H1 (cell line): ENCODE measurements at regions not wholly inside any gene's neighbourhood (a gene's known extent, or its start where the extent isn't known, plus 50 kb on each side); places are given as distances from the start of the nearest gene placed in this dataset.

Experiments used
- BRCA1 ChIP-seq: IDR thresholded peaks from 2 replicates; pipeline ENCODE4 v1.6.1; 2012; ENCODE audit warnings: low read depth, low read length, improper control_type of control experiment
- EZH2 ChIP-seq: fragments of 200-600 bp; sonication (generic); IDR thresholded peaks from 2 replicates; pipeline ENCODE4 v1.7.1; 2012; ENCODE audit warnings: low read depth, mild to moderate bottlenecking, moderate library complexity, low read length, inconsistent platforms; ENCODE audit not compliant: severe bottlenecking
- POLR2AphosphoS5 ChIP-seq: IDR thresholded peaks from 2 replicates; pipeline ENCODE4 v1.6.1; 2011; ENCODE audit warnings: low read depth, low read length
- RAD21 ChIP-seq, 2 experiments: IDR thresholded peaks in 1 of 2; conservative IDR thresholded peaks in 1 of 2; 2 replicates each; pipeline ENCODE4 v1.6.1; 2011; ENCODE audit warnings: low read depth in 2 of 2, low read length in 2 of 2, improper control_type of control experiment in 1 of 2, inconsistent platforms in 1 of 2, mild to moderate bottlenecking in 1 of 2, moderate library complexity in 1 of 2
- TF ChIP-seq, protein P1 (sequence below), 3 experiments: IDR thresholded peaks; 1 replicate in 2 of 3; 2 replicates in 1 of 3; pipeline versions ENCODE4 v1.5.1 to v1.6.1; 2011; ENCODE audit warnings: low read length in 3 of 3, mild to moderate bottlenecking in 3 of 3, inconsistent platforms in 2 of 3, low read depth in 1 of 3, moderate library complexity in 1 of 3; ENCODE audit not compliant: insufficient read depth in 1 of 3; ENCODE audit errors: control extremely low read depth in 1 of 3

DNA sequence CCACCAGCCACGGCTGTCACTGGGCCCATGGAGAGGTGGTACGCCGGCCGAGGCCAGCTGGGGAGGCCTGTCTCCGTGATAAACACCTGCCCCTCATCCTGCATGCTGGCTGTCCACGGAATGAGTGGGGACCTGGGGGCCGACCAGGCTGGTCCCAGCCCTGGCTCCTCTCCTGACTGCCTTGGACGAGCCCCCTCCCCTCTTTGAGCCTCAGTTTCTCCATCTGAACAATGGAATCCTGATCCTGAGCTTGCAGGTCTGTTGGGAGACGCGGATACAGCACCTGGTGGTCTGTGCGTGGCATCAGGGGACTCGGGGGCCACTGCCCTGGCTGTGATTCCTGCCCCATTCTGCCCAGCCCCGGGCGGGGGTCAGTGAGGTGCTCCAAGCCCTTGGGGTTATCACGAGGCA lies 109.9 kb downstream of the MICALL2 start:
- TF ChIP-seq POLR2AphosphoS5, result no peak
- TF ChIP-seq, protein P1, sequence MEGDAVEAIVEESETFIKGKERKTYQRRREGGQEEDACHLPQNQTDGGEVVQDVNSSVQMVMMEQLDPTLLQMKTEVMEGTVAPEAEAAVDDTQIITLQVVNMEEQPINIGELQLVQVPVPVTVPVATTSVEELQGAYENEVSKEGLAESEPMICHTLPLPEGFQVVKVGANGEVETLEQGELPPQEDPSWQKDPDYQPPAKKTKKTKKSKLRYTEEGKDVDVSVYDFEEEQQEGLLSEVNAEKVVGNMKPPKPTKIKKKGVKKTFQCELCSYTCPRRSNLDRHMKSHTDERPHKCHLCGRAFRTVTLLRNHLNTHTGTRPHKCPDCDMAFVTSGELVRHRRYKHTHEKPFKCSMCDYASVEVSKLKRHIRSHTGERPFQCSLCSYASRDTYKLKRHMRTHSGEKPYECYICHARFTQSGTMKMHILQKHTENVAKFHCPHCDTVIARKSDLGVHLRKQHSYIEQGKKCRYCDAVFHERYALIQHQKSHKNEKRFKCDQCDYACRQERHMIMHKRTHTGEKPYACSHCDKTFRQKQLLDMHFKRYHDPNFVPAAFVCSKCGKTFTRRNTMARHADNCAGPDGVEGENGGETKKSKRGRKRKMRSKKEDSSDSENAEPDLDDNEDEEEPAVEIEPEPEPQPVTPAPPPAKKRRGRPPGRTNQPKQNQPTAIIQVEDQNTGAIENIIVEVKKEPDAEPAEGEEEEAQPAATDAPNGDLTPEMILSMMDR (IDR thresholded peaks at IDR 0.05; ENCODE audit: control extremely low read depth in 1 of 3, insufficient read depth in 1 of 3, low read depth in 1 of 3, low read length in 3 of 3), result no peak
- no peak for TF ChIP-seq BRCA1
- TF ChIP-seq EZH2, result no peak
- no peak for TF ChIP-seq RAD21 (IDR thresholded peaks at IDR 0.05 in 1 of 2, conservative IDR thresholded peaks at IDR 0.05 in 1 of 2; ENCODE audit: low read depth in 2 of 2, low read length in 2 of 2)
